ENCODE measurements at regions not wholly inside any gene's neighbourhood (a gene's known extent, or its start where the extent isn't known, plus 50 kb on each side); places are given as distances from the start of the nearest gene placed in this dataset.

- Histone ChIP-seq H3K4me3 (ENCODE audit: low read length) (no peak overlapping the region), H3K27me3 (ENCODE audit: insufficient read depth, low read length) (no peaks in the 10 kb centered on the region), H3K9me3 (ENCODE audit: low read depth, low read length) (no peaks in the 10 kb centered on the region), H3K4me1 (ENCODE audit: insufficient read depth, low read length) (no peaks in the 10 kb centered on the region)
These were observed 752.5 kb downstream of the BRD1 start for GRCh38 chr22:49075150-49075549.

- Histone ChIP-seq H3K27me3 (ENCODE audit: insufficient read depth, low read length) (no peaks in the 10 kb centered on the region), H3K9me3 (ENCODE audit: low read depth, low read length) (no peaks in the 10 kb centered on the region), H3K4me3 (ENCODE audit: low read length) (no peak overlapping the region)
These were observed 753.7 kb downstream of the BRD1 start for GRCh38 chr22:49073873-49074417.

GRCh38 chr22:49072996-49073645 is 754.6 kb downstream of the BRD1 start:
- Histone ChIP-seq H3K4me3 (ENCODE audit: low read length) (no peak overlapping the region), H3K9me3 (ENCODE audit: low read depth, low read length) (no peaks in the 10 kb centered on the region), H3K27me3 (ENCODE audit: insufficient read depth, low read length) (no peaks in the 10 kb centered on the region), H3K4me1 (ENCODE audit: insufficient read depth, low read length) (no peaks in the 10 kb centered on the region)

More at GRCh38 chr22:49073873-49074417, 753.7 kb downstream of the BRD1 start:
- no peaks in the 10 kb centered on the region for H3K4me1 ChIP-seq (ENCODE audit: insufficient read depth, low read length)

GRCh38 chr22:49070501-49070900 is 757.2 kb downstream of the BRD1 start:
- no peaks in the 10 kb centered on the region for H3K4me1 ChIP-seq (ENCODE audit: insufficient read depth, low read length)
- H3K9me3 ChIP-seq (ENCODE audit: low read depth, low read length) = no peaks in the 10 kb centered on the region
- H3K4me3 ChIP-seq (ENCODE audit: low read length) = no peak overlapping the region
- no peaks in the 10 kb centered on the region for H3K27me3 ChIP-seq (ENCODE audit: insufficient read depth, low read length)

- no peaks in the 10 kb centered on the region for H3K27me3 ChIP-seq (ENCODE audit: insufficient read depth, low read length)
- H3K4me3 ChIP-seq (ENCODE audit: low read length) = no peak overlapping the region
- H3K9me3 ChIP-seq (ENCODE audit: low read depth, low read length) = no peaks in the 10 kb centered on the region
- no peaks in the 10 kb centered on the region for H3K4me1 ChIP-seq (ENCODE audit: insufficient read depth, low read length)
These were observed 758.7 kb downstream of the BRD1 start for GRCh38 chr22:49068861-49069500.

- Histone ChIP-seq H3K27me3 (ENCODE audit: insufficient read depth, low read length) (no peaks in the 10 kb centered on the region), H3K9me3 (ENCODE audit: low read depth, low read length) (no peaks in the 10 kb centered on the region), H3K4me1 (ENCODE audit: insufficient read depth, low read length) (no peaks in the 10 kb centered on the region), H3K4me3 (ENCODE audit: low read length) (no peak overlapping the region)
These were observed 760.2 kb downstream of the BRD1 start for GRCh38 chr22:49067504-49067903.

- no peaks in the 10 kb centered on the region for H3K27me3 ChIP-seq (ENCODE audit: insufficient read depth, low read length)
- no peaks in the 10 kb centered on the region for H3K4me1 ChIP-seq (ENCODE audit: insufficient read depth, low read length)
- H3K4me3 ChIP-seq (ENCODE audit: low read length) = no peak overlapping the region
- no peaks in the 10 kb centered on the region for H3K9me3 ChIP-seq (ENCODE audit: low read depth, low read length)
These were observed 761.1 kb downstream of the BRD1 start for GRCh38 chr22:49066619-49067018.

GRCh38 chr22:49064836-49065235 is 762.8 kb downstream of the BRD1 start:
- no peaks in the 10 kb centered on the region for H3K9me3 ChIP-seq (ENCODE audit: low read depth, low read length)
- H3K27me3 ChIP-seq (ENCODE audit: insufficient read depth, low read length) = no peaks in the 10 kb centered on the region
- H3K4me1 ChIP-seq (ENCODE audit: insufficient read depth, low read length) = no peaks in the 10 kb centered on the region
- no peak overlapping the region for H3K4me3 ChIP-seq (ENCODE audit: low read length)

GRCh38 chr22:49063545-49063890 is 764.2 kb downstream of the BRD1 start:
- no peaks in the 10 kb centered on the region for H3K9me3 ChIP-seq (ENCODE audit: low read depth, low read length)
- no peaks in the 10 kb centered on the region for H3K27me3 ChIP-seq (ENCODE audit: insufficient read depth, low read length)
- no peak overlapping the region for H3K4me3 ChIP-seq (ENCODE audit: low read length)
- no peaks in the 10 kb centered on the region for H3K4me1 ChIP-seq (ENCODE audit: insufficient read depth, low read length)

GRCh38 chr22:49062802-49063544 is 764.7 kb downstream of the BRD1 start:
- Histone ChIP-seq H3K9me3 (ENCODE audit: low read depth, low read length) (no peaks in the 10 kb centered on the region), H3K27me3 (ENCODE audit: insufficient read depth, low read length) (no peaks in the 10 kb centered on the region), H3K4me1 (ENCODE audit: insufficient read depth, low read length) (no peaks in the 10 kb centered on the region), H3K4me3 (ENCODE audit: low read length) (no peak overlapping the region)

GRCh38 chr22:49062155-49062801 is 765.4 kb downstream of the BRD1 start:
- Histone ChIP-seq H3K9me3 (ENCODE audit: low read depth, low read length) (no peaks in the 10 kb centered on the region), H3K4me3 (ENCODE audit: low read length) (no peak overlapping the region), H3K4me1 (ENCODE audit: insufficient read depth, low read length) (no peaks in the 10 kb centered on the region), H3K27me3 (ENCODE audit: insufficient read depth, low read length) (no peaks in the 10 kb centered on the region)

- Histone ChIP-seq H3K9me3 (ENCODE audit: low read depth, low read length) (no peaks in the 10 kb centered on the region), H3K4me1 (ENCODE audit: insufficient read depth, low read length) (no peaks in the 10 kb centered on the region), H3K27me3 (ENCODE audit: insufficient read depth, low read length) (no peaks in the 10 kb centered on the region), H3K4me3 (ENCODE audit: low read length) (no peak overlapping the region)
These were observed 769.8 kb downstream of the BRD1 start for GRCh38 chr22:49057910-49058309.

- no peaks in the 10 kb centered on the region for H3K4me1 ChIP-seq (ENCODE audit: insufficient read depth, low read length)
- H3K9me3 ChIP-seq (ENCODE audit: low read depth, low read length) = no peaks in the 10 kb centered on the region
- no peak overlapping the region for H3K4me3 ChIP-seq (ENCODE audit: low read length)
- no peaks in the 10 kb centered on the region for H3K27me3 ChIP-seq (ENCODE audit: insufficient read depth, low read length)
These were observed 771.4 kb downstream of the BRD1 start for GRCh38 chr22:49056301-49056700.

- Histone ChIP-seq H3K4me3 (ENCODE audit: low read length) (no peak overlapping the region), H3K9me3 (ENCODE audit: low read depth, low read length) (no peaks in the 10 kb centered on the region), H3K27me3 (ENCODE audit: insufficient read depth, low read length) (no peaks in the 10 kb centered on the region), H3K4me1 (ENCODE audit: insufficient read depth, low read length) (no peaks in the 10 kb centered on the region)
These were observed 772.3 kb downstream of the BRD1 start for GRCh38 chr22:49055406-49055805.

GRCh38 chr22:49053578-49053977 is 774.1 kb downstream of the BRD1 start:
- Histone ChIP-seq H3K4me1 (ENCODE audit: insufficient read depth, low read length) (no peaks in the 10 kb centered on the region), H3K9me3 (ENCODE audit: low read depth, low read length) (no peaks in the 10 kb centered on the region), H3K27me3 (ENCODE audit: insufficient read depth, low read length) (no peaks in the 10 kb centered on the region), H3K4me3 (ENCODE audit: low read length) (no peak overlapping the region)

All from mononuclear cell (primary cell).